HG02610 (cell line): ENCODE measurements at regions not wholly inside any gene's neighbourhood (a gene's known extent, or its start where the extent isn't known, plus 50 kb on each side); places are given as distances from the start of the nearest gene placed in this dataset.
"Not testable (repeated sequence)": the region's sequence is repeated elsewhere in the genome, so short reads cannot be mapped to it uniquely, and the experiment has no call there.

Experiments used
- ATAC-seq: cut with Tn5 transposase; IDR thresholded peaks from one replicate; pipeline ENCODE4 v1.9.1; 2021; ENCODE audit warnings: mild to moderate bottlenecking, moderate library complexity; ENCODE audit not compliant: unreplicated experiment

GRCh38 chr5:97476852-97477534 lies 293.9 kb upstream of the RIOK2 start:
- ATAC-seq: peak; percentile 36

GRCh38 chr5:97478483-97478882 lies 295.4 kb upstream of the RIOK2 start:
- no peak for ATAC-seq

DNA sequence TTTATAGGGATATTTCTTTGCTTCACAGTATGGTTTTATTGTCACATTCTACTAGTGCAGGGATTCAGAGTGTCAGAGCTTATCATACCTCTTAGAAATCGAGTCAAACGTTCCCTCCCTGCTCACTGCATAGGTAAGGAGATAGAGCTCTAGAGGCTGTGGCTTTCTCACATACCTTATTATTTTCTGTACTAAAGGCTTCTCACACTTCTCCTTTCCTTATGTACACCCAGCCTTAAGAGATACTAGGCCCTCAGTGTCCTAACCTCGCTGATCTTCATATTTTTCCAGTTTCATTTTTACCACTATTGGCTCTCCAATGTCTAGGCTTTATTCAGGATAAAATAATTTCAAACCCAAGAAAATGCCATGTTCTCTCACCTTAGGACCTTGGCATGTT lies 297.3 kb upstream of the RIOK2 start:
- no peak for ATAC-seq

DNA sequence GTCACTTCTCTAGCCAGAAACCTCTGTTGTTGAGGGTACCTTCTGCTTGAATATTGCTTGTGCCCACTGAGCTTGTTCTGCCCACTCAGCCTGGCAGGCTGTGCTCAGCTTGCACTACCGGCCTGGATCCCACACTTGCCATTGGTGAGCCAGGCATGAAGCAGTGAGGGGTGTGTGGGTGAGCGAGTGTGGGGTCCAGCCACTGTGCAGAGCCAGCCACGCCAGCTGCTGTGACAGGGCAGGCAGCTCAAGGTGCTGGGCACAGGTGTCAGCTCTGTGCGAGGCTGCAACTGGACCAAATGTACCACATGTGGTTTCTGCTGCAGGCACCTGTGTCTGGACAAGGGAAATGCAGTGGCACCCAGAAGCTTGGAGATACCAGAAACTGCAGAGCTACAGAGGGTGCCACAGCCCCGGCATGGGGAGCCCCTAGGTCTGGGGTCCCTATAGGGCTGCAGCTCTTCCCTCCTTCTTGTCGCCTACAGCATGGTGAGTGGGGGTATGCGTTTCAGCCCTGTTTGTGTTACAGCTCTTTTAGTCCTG lies 305.1 kb upstream of the RIOK2 start:
- ATAC-seq: no peak

DNA sequence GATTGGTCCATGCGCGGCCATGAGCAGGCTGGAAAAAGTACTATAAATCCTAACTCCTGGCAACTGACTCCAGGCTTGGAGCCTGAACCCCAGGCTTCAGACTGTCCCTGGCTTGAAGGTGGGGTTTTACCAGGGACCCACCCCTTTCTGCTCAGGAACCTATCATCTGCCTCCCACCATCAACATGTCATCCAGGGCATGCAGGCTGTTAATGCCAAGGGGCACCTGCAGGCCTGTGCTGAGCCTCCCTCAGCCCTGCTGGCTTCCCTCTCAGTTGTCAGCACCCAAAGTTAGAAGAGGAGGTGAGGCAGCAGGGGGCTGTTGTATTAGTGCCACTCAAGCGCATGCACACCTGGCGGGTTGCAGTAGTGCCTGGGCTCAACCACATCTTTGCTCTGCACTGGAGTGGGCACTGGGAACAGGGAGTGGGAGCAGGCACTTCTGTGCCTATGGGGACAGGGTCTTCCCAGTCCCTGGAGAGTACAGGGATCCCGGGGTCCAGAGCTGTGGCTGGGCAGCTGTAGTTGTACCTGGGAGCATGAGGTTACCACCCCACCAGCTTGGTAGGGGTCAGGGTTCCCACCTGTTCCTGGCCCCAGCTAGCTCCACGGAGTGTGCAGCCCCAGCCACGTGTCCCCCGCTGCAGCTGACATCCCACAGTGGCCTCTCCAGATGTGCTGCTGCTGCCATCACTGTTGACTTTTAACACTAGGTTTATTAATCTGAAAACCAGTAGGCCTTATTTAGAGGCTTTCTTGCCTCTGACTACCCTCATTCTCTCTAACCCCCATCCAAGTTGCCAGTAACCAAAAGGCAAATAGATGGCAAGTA lies 306.2 kb upstream of the RIOK2 start:
- no peak for ATAC-seq

DNA sequence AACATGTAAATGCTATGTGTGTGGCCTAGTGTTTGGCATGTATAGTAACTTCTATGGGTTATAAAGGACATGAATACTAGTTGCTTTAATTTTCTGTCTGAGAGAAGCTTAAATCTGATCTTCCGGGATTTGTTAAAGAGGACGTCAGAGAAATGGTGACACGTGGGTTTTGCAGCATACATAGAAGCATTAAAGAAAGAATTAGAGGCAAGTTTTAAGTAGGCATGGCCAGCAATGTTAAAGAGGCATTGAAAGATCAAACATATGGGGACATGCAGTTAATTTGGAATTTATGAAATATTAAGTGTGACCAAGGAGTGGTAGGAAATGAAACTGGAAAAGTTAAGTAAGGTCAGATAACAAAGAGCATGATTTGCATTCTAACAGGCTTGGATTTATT lies 311.4 kb upstream of the RIOK2 start:
- no peak for ATAC-seq

DNA sequence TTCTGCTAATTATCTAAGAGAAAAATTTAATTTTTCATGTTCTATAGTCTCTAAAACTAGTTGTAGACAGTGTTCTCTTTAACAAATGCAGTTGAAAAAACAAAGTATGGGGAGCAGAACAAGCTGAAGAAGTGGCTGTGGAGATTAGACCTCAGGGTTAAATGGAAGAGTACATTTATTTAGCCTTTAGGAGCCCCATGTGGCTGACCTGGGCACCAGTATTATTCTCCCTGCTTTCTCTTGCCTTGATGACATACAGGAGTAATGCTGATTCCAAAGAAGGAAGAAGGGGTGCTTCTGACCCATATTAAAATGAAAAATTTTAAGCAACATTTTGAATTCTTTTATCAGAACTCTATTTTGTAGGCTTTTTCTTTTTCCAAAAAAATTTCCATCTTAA lies 312.3 kb upstream of the RIOK2 start:
- no peak for ATAC-seq

- ATAC-seq: no peak
Measured at GRCh38 chr5:97496037-97496436, 313.0 kb upstream of the RIOK2 start.

GRCh38 chr5:97498657-97499056 lies 315.6 kb upstream of the RIOK2 start:
- no peak for ATAC-seq

DNA sequence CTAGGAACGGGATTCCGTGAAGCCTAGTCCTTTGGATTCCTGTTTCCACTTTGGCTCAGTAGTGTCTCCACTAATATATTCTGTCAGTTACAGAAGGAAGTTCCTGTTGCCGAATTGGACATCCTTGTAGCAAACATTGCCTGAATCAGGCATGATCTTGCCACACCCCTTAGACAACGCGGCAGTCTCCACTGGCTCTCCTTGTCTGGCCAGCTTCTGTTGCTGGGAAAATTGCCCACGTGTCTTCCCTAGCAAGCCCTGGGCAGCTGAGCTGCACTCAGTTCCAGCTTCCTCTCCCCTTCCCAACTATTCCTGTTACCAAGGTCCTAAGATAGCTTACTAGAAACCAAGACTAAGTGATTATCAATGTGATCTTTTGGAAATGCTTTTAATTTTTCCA lies 316.6 kb upstream of the RIOK2 start:
- ATAC-seq: no peak

DNA sequence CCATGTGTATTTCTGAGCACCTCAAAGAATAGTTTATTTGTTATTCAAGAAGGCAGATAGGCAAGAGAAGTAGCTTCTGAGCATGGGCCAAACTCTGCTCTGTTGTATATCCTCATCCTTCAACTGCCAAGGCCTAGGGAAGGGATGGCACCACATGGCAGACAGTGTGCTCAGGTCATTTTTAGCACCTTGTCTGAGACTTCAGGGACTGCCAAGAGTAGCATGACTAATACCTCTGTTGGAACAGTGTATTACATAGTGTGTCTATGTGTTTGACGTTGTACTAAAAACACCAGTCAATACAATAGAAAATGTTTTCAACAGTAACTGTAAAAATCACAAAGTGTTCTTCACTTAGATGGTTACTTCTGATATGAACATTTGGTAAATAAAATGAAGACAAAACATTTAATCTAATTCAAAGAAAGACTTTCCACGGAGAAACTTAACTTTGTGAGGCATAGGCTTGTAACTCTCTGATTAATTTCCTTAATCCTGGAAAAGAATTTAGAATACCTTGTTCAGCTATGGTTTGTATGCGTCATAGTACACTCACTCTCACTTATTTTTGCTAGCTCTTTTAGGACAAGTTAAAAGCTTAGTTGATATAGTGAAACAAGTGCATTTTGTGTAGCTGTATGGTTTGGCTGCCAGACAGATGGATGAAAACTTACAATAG lies 318.4 kb upstream of the RIOK2 start:
- no peak for ATAC-seq

DNA sequence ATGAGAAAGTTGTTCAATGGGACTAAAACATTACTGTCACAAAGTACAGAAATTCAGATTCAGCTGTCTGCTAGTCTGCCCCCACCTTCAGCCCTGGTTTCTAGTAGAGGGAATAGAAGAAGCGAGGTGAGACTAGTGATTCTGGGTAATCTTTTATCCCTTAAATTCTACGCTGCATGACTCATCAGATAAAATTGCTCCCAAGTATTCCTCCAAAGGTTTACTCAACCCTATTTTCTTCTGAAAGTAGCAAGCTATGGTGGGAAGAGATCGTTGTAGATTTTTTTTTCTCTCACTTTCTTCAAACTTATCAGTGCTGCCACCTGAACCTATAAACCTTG lies 318.9 kb upstream of the RIOK2 start:
- no peak for ATAC-seq

- no peak for ATAC-seq
Measured at GRCh38 chr5:97508864-97509263, 325.8 kb upstream of the RIOK2 start.

- not testable (repeated sequence) for ATAC-seq
Measured at GRCh38 chr5:97519565-97519964, 336.5 kb upstream of the RIOK2 start.

- not testable (repeated sequence) for ATAC-seq
Measured at GRCh38 chr5:97523336-97523735, 340.3 kb upstream of the RIOK2 start.

GRCh38 chr5:97525780-97526179 lies 342.7 kb upstream of the RIOK2 start:
- no peak for ATAC-seq

GRCh38 chr5:97528941-97529340 lies 345.9 kb upstream of the RIOK2 start:
- no peak for ATAC-seq

DNA sequence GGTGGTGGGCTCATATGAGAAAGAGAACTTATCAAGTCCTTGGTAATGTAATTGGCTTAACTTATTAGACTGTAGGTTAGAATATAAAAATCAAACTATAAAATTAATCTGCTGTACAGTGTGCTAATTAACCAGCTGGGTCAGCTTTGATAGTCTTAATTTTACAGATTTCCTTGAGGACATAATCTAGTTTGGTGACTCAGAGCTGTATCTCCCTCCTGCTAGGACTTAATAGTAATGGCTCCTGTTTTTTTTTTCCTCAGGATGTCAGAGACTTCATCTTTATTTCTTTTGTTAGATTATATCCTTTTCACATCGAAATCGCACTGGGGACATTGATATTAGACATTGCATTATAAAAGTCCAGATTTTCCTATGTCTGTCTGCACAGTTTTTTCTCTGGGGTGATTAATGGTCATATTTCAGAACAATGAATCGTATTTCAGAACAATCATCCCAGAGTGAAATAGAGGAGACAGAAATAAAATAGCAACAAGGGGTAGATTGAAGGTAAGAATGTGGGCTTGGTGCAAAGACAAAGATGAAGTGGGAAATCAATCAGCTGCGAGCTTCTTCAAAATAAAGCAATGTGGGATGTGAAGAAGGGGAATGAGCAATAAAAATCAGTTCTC lies 346.4 kb upstream of the RIOK2 start:
- ATAC-seq: no peak

DNA sequence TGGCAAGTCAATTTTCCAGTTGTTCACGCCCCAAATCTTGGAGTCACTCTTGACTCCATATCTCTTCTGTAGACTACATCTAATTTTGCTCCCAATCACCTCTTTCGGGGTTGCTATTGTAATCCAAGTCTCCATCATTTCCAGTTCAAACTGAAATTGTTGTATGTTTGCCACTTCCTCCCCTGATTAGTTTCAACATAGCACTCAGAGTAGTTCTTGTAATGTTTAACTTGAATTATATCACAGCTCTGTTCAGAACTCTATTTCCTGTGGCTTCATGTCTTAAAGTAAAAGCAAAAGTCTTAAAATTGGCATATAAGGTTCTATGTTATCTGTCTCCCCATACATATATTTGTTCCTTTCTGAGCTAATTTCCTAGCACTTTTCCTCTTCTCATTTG lies 348.5 kb upstream of the RIOK2 start:
- ATAC-seq: no peak

- peak; percentile 77 for ATAC-seq
Measured at GRCh38 chr5:97534166-97534565, 351.1 kb upstream of the RIOK2 start.

GRCh38 chr5:97536683-97537082 lies 353.6 kb upstream of the RIOK2 start:
- ATAC-seq: no peak
